ENCODE measurements at regions not wholly inside any gene's neighbourhood (a gene's known extent, or its start where the extent isn't known, plus 50 kb on each side); places are given as distances from the start of the nearest gene placed in this dataset.
"Not testable (repeated sequence)": the region's sequence is repeated elsewhere in the genome, so short reads cannot be mapped to it uniquely, and the experiment has no call there.

GRCh38 chr13:74260420-74260819 is 126.2 kb upstream of the KLF12 start:
- TF ChIP-seq POLR2A (IDR thresholded peaks at IDR 0.05; ENCODE audit: low read depth, low read length); TAF1 (IDR thresholded peaks at IDR 0.05; ENCODE audit: borderline replicate concordance, low read depth, low read length); POLR2AphosphoS5 (IDR thresholded peaks at IDR 0.05; ENCODE audit: low read depth, low read length): not testable (repeated sequence)

Data from GM12892 (cell line).